ENCODE measurements at regions not wholly inside any gene's neighbourhood (a gene's known extent, or its start where the extent isn't known, plus 50 kb on each side); places are given as distances from the start of the nearest gene placed in this dataset.
"Not testable (repeated sequence)": the region's sequence is repeated elsewhere in the genome, so short reads cannot be mapped to it uniquely, and the experiment has no call there.

- no peak overlapping the region for H3K4me3 ChIP-seq (ENCODE audit: insufficient read depth, low read depth, low read length)
- DNase-seq = no peak
- H3K36me3 ChIP-seq (replicated peaks; ENCODE audit: control insufficient read depth, insufficient read depth, low read length) = no peaks in the 10 kb centered on the region
- no peaks in the 10 kb centered on the region for H3K27me3 ChIP-seq (ENCODE audit: control insufficient read depth, insufficient read depth, low read length)
Observed at GRCh38 chr7:50855526-50855925, 72.8 kb upstream of the GRB10 start.

DNA sequence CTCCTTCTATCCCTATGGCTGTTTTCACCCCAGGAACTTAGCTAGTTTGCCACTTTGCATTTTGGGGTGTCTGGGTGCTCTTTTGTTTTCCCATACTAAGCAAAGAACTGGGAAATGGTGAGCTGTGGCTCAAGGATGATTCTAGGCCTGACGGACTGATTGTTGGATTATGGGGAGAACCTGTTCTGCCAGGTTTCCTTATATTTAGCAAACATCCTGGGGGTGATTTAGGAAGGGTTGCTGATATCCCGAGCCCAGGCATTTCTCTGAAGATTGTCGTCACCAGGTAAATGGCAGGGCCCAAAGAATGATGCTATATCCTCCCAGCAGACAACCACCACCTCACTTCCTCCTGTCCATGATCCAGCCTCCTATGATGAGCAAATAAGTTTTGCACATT is 72.1 kb upstream of the GRB10 start:
- H3K36me3 ChIP-seq (replicated peaks; ENCODE audit: control insufficient read depth, insufficient read depth, low read length) = no peaks in the 10 kb centered on the region
- H3K4me3 ChIP-seq (ENCODE audit: insufficient read depth, low read depth, low read length) = no peak overlapping the region
- no peak for DNase-seq
- H3K27me3 ChIP-seq (ENCODE audit: control insufficient read depth, insufficient read depth, low read length) = no peaks in the 10 kb centered on the region

DNA sequence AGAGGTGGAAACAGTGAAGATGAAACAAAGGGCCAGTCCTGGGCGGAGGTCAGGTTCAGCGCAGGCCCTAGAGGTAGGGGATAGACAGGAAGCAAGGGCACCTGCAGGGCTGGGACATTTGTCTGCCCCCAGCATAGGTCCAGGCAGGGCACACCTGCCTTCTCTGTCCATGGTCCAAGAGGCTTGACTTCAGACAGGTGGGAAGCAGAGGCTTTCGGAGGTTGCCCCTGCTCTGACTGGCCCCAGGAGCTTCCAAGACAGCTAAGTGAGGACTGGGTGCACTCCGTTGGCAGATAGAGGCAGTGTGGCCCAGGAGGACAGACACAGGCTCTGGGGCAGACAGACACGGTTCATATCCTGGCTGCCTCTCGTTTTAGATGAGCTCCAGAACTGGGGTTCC is 71.6 kb upstream of the GRB10 start:
- H3K27me3 ChIP-seq (ENCODE audit: control insufficient read depth, insufficient read depth, low read length) = no peaks in the 10 kb centered on the region
- no peaks in the 10 kb centered on the region for H3K36me3 ChIP-seq (replicated peaks; ENCODE audit: control insufficient read depth, insufficient read depth, low read length)
- H3K4me3 ChIP-seq (ENCODE audit: insufficient read depth, low read depth, low read length) = no peak overlapping the region
- no peak for DNase-seq

DNA sequence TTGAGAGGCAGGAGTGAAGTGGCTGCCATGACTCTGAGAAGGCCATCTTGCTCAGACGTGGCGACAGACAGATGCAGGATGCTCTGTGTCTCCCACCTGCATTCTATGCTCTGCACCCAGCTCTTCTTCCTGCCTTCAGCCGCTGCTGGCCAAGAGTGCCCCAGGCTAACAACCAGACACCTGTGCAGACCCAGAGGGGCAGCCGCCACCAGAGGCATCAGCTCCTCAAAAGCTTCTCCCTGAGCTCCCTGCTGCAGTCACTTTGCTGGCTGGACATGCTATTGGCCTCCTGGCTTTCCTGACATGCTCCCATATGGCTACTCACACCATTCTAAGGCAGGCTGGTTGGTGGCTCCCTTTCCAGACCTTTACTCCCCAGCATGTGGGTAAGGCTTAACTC is 70.6 kb upstream of the GRB10 start:
- Histone ChIP-seq H3K27me3 (ENCODE audit: control insufficient read depth, insufficient read depth, low read length) (no peaks in the 10 kb centered on the region), H3K4me3 (ENCODE audit: insufficient read depth, low read depth, low read length) (no peak overlapping the region), H3K36me3 (replicated peaks; ENCODE audit: control insufficient read depth, insufficient read depth, low read length) (no peaks in the 10 kb centered on the region)
- no peak for DNase-seq

DNA sequence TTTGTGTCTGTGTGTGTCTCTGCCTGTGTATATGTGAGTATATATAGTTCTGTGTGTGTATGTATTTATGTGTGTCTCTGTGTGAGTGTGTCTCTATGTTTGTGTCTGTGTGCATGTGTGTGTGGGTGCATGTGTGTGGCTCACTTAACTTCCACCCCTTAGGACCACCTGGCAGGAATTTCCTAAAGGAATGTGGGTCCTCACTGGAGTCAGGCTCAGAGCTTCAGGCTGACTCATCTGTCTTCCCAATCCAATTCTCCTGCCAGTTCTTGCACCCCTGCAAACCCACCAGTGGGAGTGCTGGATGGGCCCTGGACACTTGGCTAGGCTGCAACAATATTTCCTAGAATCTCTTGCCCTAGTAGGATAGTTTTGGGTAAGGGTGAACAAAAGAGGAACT is 70.2 kb upstream of the GRB10 start:
- Histone ChIP-seq H3K4me3 (ENCODE audit: insufficient read depth, low read depth, low read length) (no peak overlapping the region), H3K27me3 (ENCODE audit: control insufficient read depth, insufficient read depth, low read length) (no peaks in the 10 kb centered on the region), H3K36me3 (replicated peaks; ENCODE audit: control insufficient read depth, insufficient read depth, low read length) (no peaks in the 10 kb centered on the region)
- DNase-seq = no peak

- H3K27me3 ChIP-seq (ENCODE audit: control insufficient read depth, insufficient read depth, low read length) = no peaks in the 10 kb centered on the region
- DNase-seq = no peak
- H3K36me3 ChIP-seq (replicated peaks; ENCODE audit: control insufficient read depth, insufficient read depth, low read length) = no peaks in the 10 kb centered on the region
- no peak overlapping the region for H3K4me3 ChIP-seq (ENCODE audit: insufficient read depth, low read depth, low read length)
Observed at GRCh38 chr7:50851891-50852290, 69.2 kb upstream of the GRB10 start.

DNA sequence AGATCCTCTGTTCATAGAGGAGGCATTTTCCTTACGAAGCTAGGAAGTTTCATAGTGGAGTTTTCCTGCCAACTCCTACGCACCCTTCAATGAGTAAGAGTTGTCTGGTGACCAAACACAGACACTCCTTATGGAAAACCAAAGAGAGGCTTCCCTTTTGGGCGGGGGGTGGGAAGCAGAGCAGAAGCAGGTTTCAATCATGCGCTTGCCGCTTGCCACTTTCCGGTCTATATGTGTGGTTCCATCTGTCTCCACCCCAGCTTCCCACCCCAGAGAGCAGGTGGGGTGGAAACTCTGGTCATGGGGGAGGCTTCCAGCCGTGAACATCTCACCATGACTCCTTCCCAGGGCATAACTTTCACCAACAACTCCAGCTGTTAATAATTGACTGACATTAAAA is 68.8 kb upstream of the GRB10 start:
- Histone ChIP-seq H3K27me3 (ENCODE audit: control insufficient read depth, insufficient read depth, low read length) (no peaks in the 10 kb centered on the region), H3K36me3 (replicated peaks; ENCODE audit: control insufficient read depth, insufficient read depth, low read length) (no peaks in the 10 kb centered on the region), H3K4me3 (ENCODE audit: insufficient read depth, low read depth, low read length) (no peak overlapping the region)
- no peak for DNase-seq

DNA sequence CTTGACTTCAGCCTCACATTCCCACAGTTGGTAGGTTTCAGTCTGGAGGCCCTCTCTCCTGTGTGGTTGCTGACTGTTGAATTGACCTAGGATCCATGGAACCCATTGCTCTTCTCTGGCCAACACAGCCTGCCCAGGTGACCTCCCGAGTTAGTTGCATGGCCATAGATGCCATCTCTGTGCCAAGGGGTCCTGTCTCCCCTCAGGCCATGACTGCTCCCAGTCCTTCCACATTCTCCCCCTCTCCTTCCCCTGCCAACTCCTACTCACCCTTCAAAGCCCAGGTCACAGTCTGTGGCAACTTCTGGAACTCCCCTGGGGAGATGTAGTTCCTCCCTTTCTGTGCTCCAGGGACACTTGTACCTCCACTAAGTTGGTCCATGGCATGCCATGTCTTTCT is 67.3 kb upstream of the GRB10 start:
- Histone ChIP-seq H3K27me3 (ENCODE audit: control insufficient read depth, insufficient read depth, low read length) (no peaks in the 10 kb centered on the region), H3K36me3 (replicated peaks; ENCODE audit: control insufficient read depth, insufficient read depth, low read length) (no peaks in the 10 kb centered on the region), H3K4me3 (ENCODE audit: insufficient read depth, low read depth, low read length) (no peak overlapping the region)
- no peak for DNase-seq

DNA sequence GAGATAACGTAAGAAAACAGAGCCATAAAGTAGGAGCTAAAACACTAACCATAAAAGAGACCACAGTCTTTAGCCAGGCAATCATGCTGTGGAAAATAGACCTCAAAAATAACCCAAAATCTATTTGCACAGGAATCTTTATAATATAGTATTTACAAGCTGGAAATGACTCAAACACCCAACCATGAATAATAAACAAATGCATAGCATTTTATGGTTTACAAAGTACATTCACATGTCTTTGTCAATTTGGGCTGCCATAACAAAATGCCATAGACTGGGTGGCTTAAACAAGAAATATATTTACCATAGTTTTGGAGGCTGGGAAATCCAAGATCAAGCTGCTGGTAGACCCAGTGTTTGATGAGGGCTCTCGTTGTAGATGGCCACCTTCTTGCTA is 65.5 kb upstream of the GRB10 start:
- DNase-seq = no peak
- Histone ChIP-seq H3K4me3 (ENCODE audit: insufficient read depth, low read depth, low read length) (no peak overlapping the region), H3K36me3 (replicated peaks; ENCODE audit: control insufficient read depth, insufficient read depth, low read length) (no peaks in the 10 kb centered on the region), H3K27me3 (ENCODE audit: control insufficient read depth, insufficient read depth, low read length) (no peaks in the 10 kb centered on the region)

DNA sequence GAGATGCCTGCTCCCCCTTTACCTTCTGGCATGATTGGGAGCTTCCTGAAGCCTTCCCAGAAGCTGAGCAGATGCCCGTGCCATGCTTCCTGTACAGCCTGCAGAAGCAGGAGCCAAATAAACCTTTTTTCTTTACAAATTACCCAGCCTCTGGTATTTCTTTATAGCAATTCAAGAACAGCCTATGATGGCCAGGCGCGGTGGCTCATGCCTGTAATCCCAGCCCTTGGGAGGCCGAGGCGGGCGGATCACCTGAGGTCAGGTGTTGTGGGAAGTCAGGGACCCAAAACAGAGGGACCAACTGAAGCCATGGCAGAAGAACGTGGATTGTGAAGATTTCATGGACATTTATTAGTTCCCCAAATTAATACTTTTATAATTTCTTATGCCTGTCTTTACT is 62.2 kb upstream of the GRB10 start:
- not testable (repeated sequence) for H3K36me3 ChIP-seq (replicated peaks; ENCODE audit: control insufficient read depth, insufficient read depth, low read length); DNase-seq; H3K27me3 ChIP-seq (ENCODE audit: control insufficient read depth, insufficient read depth, low read length); H3K4me3 ChIP-seq (ENCODE audit: insufficient read depth, low read depth, low read length)

DNA sequence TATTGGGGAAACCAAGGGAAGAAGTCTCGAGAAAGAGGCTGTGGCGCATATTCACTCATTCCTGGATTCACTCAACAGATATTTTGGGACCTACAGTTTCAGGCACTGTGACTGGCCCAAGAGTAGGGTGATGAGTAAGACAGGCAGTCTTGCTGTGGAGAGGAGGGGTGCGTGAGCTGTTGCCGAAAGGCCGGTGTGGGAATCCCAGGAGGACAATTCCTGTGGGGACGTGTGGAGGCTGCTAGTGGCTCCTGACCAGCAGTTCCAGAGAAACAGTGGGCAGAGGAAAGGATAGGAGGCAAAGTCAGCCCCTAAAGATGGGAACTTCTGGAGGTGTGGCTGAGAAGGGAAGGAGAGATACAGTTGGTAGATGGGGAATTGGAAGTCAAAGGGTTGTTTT is 59.3 kb upstream of the GRB10 start:
- no peak for DNase-seq

DNA sequence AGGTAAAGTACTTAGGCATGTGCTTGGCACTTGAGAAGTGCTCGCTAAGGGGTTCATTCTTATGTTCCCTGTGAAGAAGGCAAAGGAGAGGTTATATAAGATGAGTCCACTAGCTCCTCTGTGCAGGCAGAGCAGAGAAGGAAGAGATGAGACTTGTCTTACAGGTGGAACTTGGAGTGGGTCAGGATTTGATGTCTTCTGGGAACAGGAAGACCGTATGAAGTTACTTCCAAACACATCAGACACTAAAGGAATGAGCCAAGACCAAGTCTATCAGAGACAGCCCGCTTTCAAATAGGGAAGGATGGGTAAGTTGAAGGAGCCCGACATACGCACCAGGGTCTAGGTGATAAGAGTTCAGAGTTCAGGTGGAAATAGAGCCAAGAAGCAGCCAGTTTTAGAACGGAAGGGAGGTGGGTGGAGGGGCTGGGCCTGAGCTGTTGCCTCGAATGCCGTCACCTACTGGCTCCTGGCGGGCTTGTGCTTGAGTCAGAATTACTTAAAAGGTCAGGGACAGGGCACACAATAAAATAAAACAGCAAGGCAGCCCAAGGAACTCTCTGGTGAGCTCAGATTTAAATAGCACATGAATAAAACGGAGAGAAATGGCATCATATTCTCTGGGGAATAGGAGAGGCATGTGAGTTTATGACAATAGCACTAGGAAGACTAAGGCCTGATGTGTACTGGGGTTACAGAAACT is 56.1 kb upstream of the GRB10 start:
- Histone ChIP-seq H3K36me3 (replicated peaks; ENCODE audit: control insufficient read depth, insufficient read depth, low read length) (no peaks in the 10 kb centered on the region), H3K4me3 (ENCODE audit: insufficient read depth, low read depth, low read length) (no peak overlapping the region), H3K27me3 (ENCODE audit: control insufficient read depth, insufficient read depth, low read length) (no peaks in the 10 kb centered on the region)
- DNase-seq = no peak

More for the DNA sequence above, 59.3 kb upstream of the GRB10 start:
- Histone ChIP-seq H3K4me3 (ENCODE audit: insufficient read depth, low read depth, low read length) (no peak overlapping the region), H3K27me3 (ENCODE audit: control insufficient read depth, insufficient read depth, low read length) (no peaks in the 10 kb centered on the region), H3K36me3 (replicated peaks; ENCODE audit: control insufficient read depth, insufficient read depth, low read length) (no peaks in the 10 kb centered on the region)

- no peak overlapping the region for H3K4me3 ChIP-seq (ENCODE audit: insufficient read depth, low read depth, low read length)
- H3K36me3 ChIP-seq (replicated peaks; ENCODE audit: control insufficient read depth, insufficient read depth, low read length) = no peaks in the 10 kb centered on the region
- DNase-seq = no peak
- no peaks in the 10 kb centered on the region for H3K27me3 ChIP-seq (ENCODE audit: control insufficient read depth, insufficient read depth, low read length)
Observed at GRCh38 chr7:50837965-50838364, 55.3 kb upstream of the GRB10 start.

GRCh38 chr7:50836646-50837045 is 54.0 kb upstream of the GRB10 start:
- no peak for DNase-seq

DNA sequence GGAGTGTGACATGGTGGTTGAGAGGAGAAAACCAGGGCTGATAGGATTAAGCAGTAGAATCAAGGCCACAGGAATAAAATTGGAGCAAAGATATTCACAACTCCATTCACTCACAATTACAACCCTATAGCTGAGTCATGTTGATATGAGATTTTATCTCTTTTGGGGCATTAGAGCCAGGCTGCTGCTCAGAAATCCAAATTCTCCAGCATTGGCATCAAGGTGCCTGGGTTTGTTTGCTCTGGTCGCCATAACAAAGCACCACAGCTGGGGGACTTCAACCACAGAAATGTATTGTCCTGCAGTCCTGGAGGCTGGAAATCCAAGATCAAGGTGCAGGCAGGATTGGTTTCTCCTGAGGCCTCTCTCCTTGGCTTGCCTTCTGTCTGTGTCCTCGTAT is 52.5 kb upstream of the GRB10 start:
- Histone ChIP-seq H3K4me3 (ENCODE audit: insufficient read depth, low read depth, low read length) (no peak overlapping the region), H3K36me3 (replicated peaks; ENCODE audit: control insufficient read depth, insufficient read depth, low read length) (no peaks in the 10 kb centered on the region), H3K27me3 (ENCODE audit: control insufficient read depth, insufficient read depth, low read length) (no peaks in the 10 kb centered on the region; the same call in 1 of the 2 replicates)
- DNase-seq = no peak

More at GRCh38 chr7:50836646-50837045, 54.0 kb upstream of the GRB10 start:
- Histone ChIP-seq H3K4me3 (ENCODE audit: insufficient read depth, low read depth, low read length) (no peak overlapping the region), H3K27me3 (ENCODE audit: control insufficient read depth, insufficient read depth, low read length) (no peaks in the 10 kb centered on the region), H3K36me3 (replicated peaks; ENCODE audit: control insufficient read depth, insufficient read depth, low read length) (no peaks in the 10 kb centered on the region)

DNA sequence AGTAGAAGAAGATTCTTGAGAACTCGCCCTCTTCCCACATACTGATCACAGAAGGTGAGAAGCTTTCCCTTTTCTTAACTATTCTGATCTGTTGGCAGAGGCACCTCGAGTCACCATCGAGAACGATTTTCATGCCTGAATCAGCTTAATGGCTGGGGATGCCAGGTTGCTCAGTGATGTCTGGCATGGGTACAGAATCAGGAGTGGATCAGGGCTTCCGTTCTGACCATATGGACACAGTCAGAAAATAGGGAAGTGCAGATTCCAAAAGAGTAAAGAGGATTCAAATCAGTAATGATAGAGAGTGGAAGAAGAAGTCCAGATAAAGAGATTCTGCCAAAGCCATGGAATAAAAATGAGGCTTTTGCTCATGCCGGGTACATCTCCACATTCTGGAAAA is 52.0 kb upstream of the GRB10 start:
- DNase-seq = no peak
- Histone ChIP-seq H3K36me3 (replicated peaks; ENCODE audit: control insufficient read depth, insufficient read depth, low read length) (no peaks in the 10 kb centered on the region), H3K4me3 (ENCODE audit: insufficient read depth, low read depth, low read length) (no peak overlapping the region), H3K27me3 (ENCODE audit: control insufficient read depth, insufficient read depth, low read length) (no peaks in the 10 kb centered on the region; the same call in 1 of the 2 replicates)

Data from H7 (cell line).